A673 (cell line): ENCODE measurements at regions not wholly inside any gene's neighbourhood (a gene's known extent, or its start where the extent isn't known, plus 50 kb on each side); places are given as distances from the start of the nearest gene placed in this dataset.

Experiments used
- CTCF ChIP-seq: fragments of 300-800, 200-600 bp; sonication (generic); conservative IDR thresholded peaks from 2 replicates; pipeline ENCODE4 v1.5.1; 2017; ENCODE audit warnings: low read depth, mild to moderate bottlenecking, antibody characterized with exemption, low read length, moderate library complexity, mixed read lengths
- EZH2 ChIP-seq: fragments of 200-600 bp; sonication (generic); IDR thresholded peaks from 2 replicates; pipeline ENCODE4 v1.6.1; 2017; ENCODE audit warnings: borderline replicate concordance, low read depth, mild to moderate bottlenecking, mixed read lengths, antibody characterized with exemption, low read length; ENCODE audit not compliant: poor library complexity, severe bottlenecking

GRCh38 chr1:194318790-194319280 is 1132.4 kb upstream of the B3GALT2 start:
- TF ChIP-seq CTCF (no peak), EZH2 (no peak)
